ENCODE measurements at regions not wholly inside any gene's neighbourhood (a gene's known extent, or its start where the extent isn't known, plus 50 kb on each side); places are given as distances from the start of the nearest gene placed in this dataset.

GRCh38 chr10:60705376-60705775, 72.9 kb upstream of the CDK1 start:
- no peaks in the 10 kb centered on the region for H3K9me3 ChIP-seq (ENCODE audit: control insufficient read depth, low read length)
- H3K27me3 ChIP-seq (ENCODE audit: control insufficient read depth, insufficient read depth) = peaks cover 2% of the 10 kb centered on the region
- H3K27ac ChIP-seq (ENCODE audit: low read length) = no peak overlapping the region
- DNase-seq (no peak), ATAC-seq (no peak)
- no peak overlapping the region for H3K4me3 ChIP-seq (ENCODE audit: low read length)
- WGBS = 86% methylated on average over 1 of the region's 1 CpG
- intact Hi-C loops (cut with DNase I) = no loop called here
- H3K4me1 ChIP-seq (ENCODE audit: control insufficient read depth, insufficient read depth, low read length) = peaks cover 2% of the 10 kb centered on the region

GRCh38 chr10:60704471-60704870, 73.8 kb upstream of the CDK1 start:
- peaks cover 2% of the 10 kb centered on the region for H3K4me1 ChIP-seq (ENCODE audit: control insufficient read depth, insufficient read depth, low read length)
- WGBS = 24% methylated on average over 3 of the region's 3 CpGs
- DNase-seq (no peak), ATAC-seq (no peak)
- intact Hi-C loops (cut with DNase I) = no loop called here
- no peak overlapping the region for H3K4me3 ChIP-seq (ENCODE audit: low read length)
- H3K27me3 ChIP-seq (ENCODE audit: control insufficient read depth, insufficient read depth) = peaks cover 2% of the 10 kb centered on the region
- H3K27ac ChIP-seq (ENCODE audit: low read length) = no peak overlapping the region
- H3K9me3 ChIP-seq (ENCODE audit: control insufficient read depth, low read length) = no peaks in the 10 kb centered on the region

GRCh38 chr10:60703266-60704041, 74.8 kb upstream of the CDK1 start:
- Histone ChIP-seq H3K27ac (ENCODE audit: low read length) (no peak overlapping the region), H3K4me3 (ENCODE audit: low read length) (no peak overlapping the region), H3K9me3 (ENCODE audit: control insufficient read depth, low read length) (no peaks in the 10 kb centered on the region), H3K4me1 (ENCODE audit: control insufficient read depth, insufficient read depth, low read length) (peaks cover 2% of the 10 kb centered on the region), H3K27me3 (ENCODE audit: control insufficient read depth, insufficient read depth) (peaks cover 2% of the 10 kb centered on the region)
- intact Hi-C loops (cut with DNase I) = no loop called here
- DNase-seq (no peak), ATAC-seq (no peak)
- WGBS = 89% methylated on average over 7 of the region's 7 CpGs

- H3K4me1 ChIP-seq (ENCODE audit: control insufficient read depth, insufficient read depth, low read length) = no peaks in the 10 kb centered on the region
- ATAC-seq = no peak
- H3K9me3 ChIP-seq (ENCODE audit: control insufficient read depth, low read length) = peaks cover 2% of the 10 kb centered on the region
These were observed 90.6 kb upstream of the CDK1 start for GRCh38 chr10:60687679-60688078.

GRCh38 chr10:60684091-60684490, 94.2 kb upstream of the CDK1 start:
- H3K4me1 ChIP-seq (ENCODE audit: control insufficient read depth, insufficient read depth, low read length) = no peaks in the 10 kb centered on the region
- no peak overlapping the region for H3K4me3 ChIP-seq (ENCODE audit: low read length)
- no peaks in the 10 kb centered on the region for H3K27me3 ChIP-seq (ENCODE audit: control insufficient read depth, insufficient read depth)
- intact Hi-C loops (cut with DNase I) = no loop called here
- H3K9me3 ChIP-seq (ENCODE audit: control insufficient read depth, low read length) = no peaks in the 10 kb centered on the region
- ATAC-seq (no peak), DNase-seq (no peak)
- H3K27ac ChIP-seq (ENCODE audit: low read length) = no peak overlapping the region
- 89% methylated on average over 15 of the region's 15 CpGs for WGBS

More at GRCh38 chr10:60687679-60688078, 90.6 kb upstream of the CDK1 start:
- Histone ChIP-seq H3K27ac (ENCODE audit: low read length) (no peak overlapping the region), H3K27me3 (ENCODE audit: control insufficient read depth, insufficient read depth) (no peaks in the 10 kb centered on the region), H3K4me3 (ENCODE audit: low read length) (no peak overlapping the region)
- intact Hi-C loops (cut with DNase I) = no loop called here
- DNase-seq = no peak

- Histone ChIP-seq H3K9me3 (ENCODE audit: control insufficient read depth, low read length) (no peaks in the 10 kb centered on the region), H3K4me3 (ENCODE audit: low read length) (no peak overlapping the region), H3K27me3 (ENCODE audit: control insufficient read depth, insufficient read depth) (no peaks in the 10 kb centered on the region), H3K27ac (ENCODE audit: low read length) (no peak overlapping the region), H3K4me1 (ENCODE audit: control insufficient read depth, insufficient read depth, low read length) (no peaks in the 10 kb centered on the region)
- ATAC-seq = no peak
- DNase-seq = no peak
- intact Hi-C loops (cut with DNase I) = no loop called here
- 65% methylated on average over 2 of the region's 2 CpGs for WGBS
These were observed 97.2 kb upstream of the CDK1 start for GRCh38 chr10:60681103-60681502.

GRCh38 chr10:60679388-60679990, 98.8 kb upstream of the CDK1 start:
- Histone ChIP-seq H3K4me3 (ENCODE audit: low read length) (no peak overlapping the region), H3K27ac (ENCODE audit: low read length) (no peak overlapping the region), H3K27me3 (ENCODE audit: control insufficient read depth, insufficient read depth) (no peaks in the 10 kb centered on the region), H3K9me3 (ENCODE audit: control insufficient read depth, low read length) (no peaks in the 10 kb centered on the region), H3K4me1 (ENCODE audit: control insufficient read depth, insufficient read depth, low read length) (no peaks in the 10 kb centered on the region)
- ATAC-seq = no peak
- DNase-seq = no peak
- 82% methylated on average over 10 of the region's 10 CpGs for WGBS
- intact Hi-C loops (cut with DNase I) = no loop called here

- no peak for ATAC-seq
- 81% methylated on average over 4 of the region's 4 CpGs for WGBS
- no peak overlapping the region for H3K4me3 ChIP-seq (ENCODE audit: low read length)
- H3K27ac ChIP-seq (ENCODE audit: low read length) = no peak overlapping the region
- no peaks in the 10 kb centered on the region for H3K9me3 ChIP-seq (ENCODE audit: control insufficient read depth, low read length)
- H3K27me3 ChIP-seq (ENCODE audit: control insufficient read depth, insufficient read depth) = no peaks in the 10 kb centered on the region
- H3K4me1 ChIP-seq (ENCODE audit: control insufficient read depth, insufficient read depth, low read length) = no peaks in the 10 kb centered on the region
- intact Hi-C loops (cut with DNase I) = no loop called here
- no peak for DNase-seq
These were observed 99.3 kb upstream of the CDK1 start for GRCh38 chr10:60678978-60679377.

GRCh38 chr10:60677531-60678129, 100.6 kb upstream of the CDK1 start:
- H3K4me1 ChIP-seq (ENCODE audit: control insufficient read depth, insufficient read depth, low read length) = no peaks in the 10 kb centered on the region
- WGBS = 72% methylated on average over 4 of the region's 4 CpGs
- ATAC-seq (no peak), DNase-seq (no peak)
- H3K27ac ChIP-seq (ENCODE audit: low read length) = no peak overlapping the region
- no peaks in the 10 kb centered on the region for H3K9me3 ChIP-seq (ENCODE audit: control insufficient read depth, low read length)
- intact Hi-C loops (cut with DNase I) = no loop called here
- H3K4me3 ChIP-seq (ENCODE audit: low read length) = no peak overlapping the region
- H3K27me3 ChIP-seq (ENCODE audit: control insufficient read depth, insufficient read depth) = no peaks in the 10 kb centered on the region

GRCh38 chr10:60675236-60675635, 103.0 kb upstream of the CDK1 start:
- DNase-seq = no peak
- no peaks in the 10 kb centered on the region for H3K4me1 ChIP-seq (ENCODE audit: control insufficient read depth, insufficient read depth, low read length)
- intact Hi-C loops (cut with DNase I) = no loop called here
- H3K9me3 ChIP-seq (ENCODE audit: control insufficient read depth, low read length) = peaks cover 2% of the 10 kb centered on the region
- H3K27ac ChIP-seq (ENCODE audit: low read length) = no peak overlapping the region
- no peaks in the 10 kb centered on the region for H3K27me3 ChIP-seq (ENCODE audit: control insufficient read depth, insufficient read depth)
- no peak overlapping the region for H3K4me3 ChIP-seq (ENCODE audit: low read length)
- no peak for ATAC-seq

- Histone ChIP-seq H3K4me3 (ENCODE audit: low read length) (no peak overlapping the region), H3K9me3 (ENCODE audit: control insufficient read depth, low read length) (peaks cover 2% of the 10 kb centered on the region), H3K27ac (ENCODE audit: low read length) (no peak overlapping the region), H3K27me3 (ENCODE audit: control insufficient read depth, insufficient read depth) (no peaks in the 10 kb centered on the region), H3K4me1 (ENCODE audit: control insufficient read depth, insufficient read depth, low read length) (no peaks in the 10 kb centered on the region)
- intact Hi-C loops (cut with DNase I) = no loop called here
- ATAC-seq = no peak
- 73% methylated on average over 1 of the region's 1 CpG for WGBS
- DNase-seq = no peak
These were observed 108.8 kb upstream of the CDK1 start for GRCh38 chr10:60669501-60669900.
